IMR-90 (cell line): ENCODE measurements at regions not wholly inside any gene's neighbourhood (a gene's known extent, or its start where the extent isn't known, plus 50 kb on each side); places are given as distances from the start of the nearest gene placed in this dataset.

Source experiments
- ATAC-seq: fragments of 200-7000 bp; cut with Tn5 transposase; 2 replicates; pipeline ENCODE4 v1.9.1; 2020; ENCODE audit warnings: low read depth, mild to moderate bottlenecking, moderate library complexity
- BruUV-seq: library from RNA; stranded (reverse); fragments of 400-500 nt; replicated peaks from 2 replicates; lab custom pipeline; 2021; lab: Mats Ljungman, UMichigan
- CTCF ChIA-PET: fragments of 300-600 bp; formaldehyde crosslinking; extraction: SDS; loops from one replicate; lab custom pipeline; 2021; ENCODE audit warnings: antibody characterized with exemption; lab: Yijun Ruan, JAX
- POLR2A ChIA-PET: fragments of 300-600 bp; sonication (Branson Sonifier 250); formaldehyde crosslinking; loops from one replicate; lab custom pipeline; 2022; ENCODE audit warnings: antibody characterized with exemption; ENCODE audit not compliant: unreplicated experiment; lab: Charles Lee
- DNase-seq: peaks from one replicate; pipeline ENCODE4 v3.0.0; 2013
- H2AFZ ChIP-seq: replicated peaks from 2 replicates; pipeline ENCODE3; 2013; ENCODE audit warnings: low read length, mild to moderate bottlenecking; ENCODE audit not compliant: poor library complexity
- H2AK5ac ChIP-seq: 2 replicates; pipeline ENCODE4 v1.6.1; 2013; ENCODE audit warnings: low read depth, low read length, inconsistent platforms
- H2AK9ac ChIP-seq: replicated peaks from 2 replicates; pipeline ENCODE3; 2013; ENCODE audit warnings: mild to moderate bottlenecking, low read depth, low read length, moderate library complexity; ENCODE audit not compliant: poor library complexity
- H2BK120ac ChIP-seq: 2 replicates; pipeline ENCODE4 v1.6.1; 2013; ENCODE audit warnings: low read depth, low read length, inconsistent platforms
- H2BK15ac ChIP-seq: 3 replicates; pipeline ENCODE4 v1.6.1; 2013; ENCODE audit warnings: low read depth, low read length, inconsistent platforms
- H2BK20ac ChIP-seq: 2 replicates; pipeline ENCODE4 v1.6.1; 2013; ENCODE audit warnings: low read depth, mild to moderate bottlenecking, inconsistent platforms, low read length, moderate library complexity
- H2BK5ac ChIP-seq: 2 replicates; pipeline ENCODE4 v1.6.1; 2013; ENCODE audit warnings: mild to moderate bottlenecking, low read depth, low read length, inconsistent platforms; ENCODE audit not compliant: poor library complexity, severe bottlenecking
- H3K14ac ChIP-seq: replicated peaks from 2 replicates; pipeline ENCODE4 v1.6.1; 2013; ENCODE audit warnings: low read depth, low read length, inconsistent platforms
- H3K18ac ChIP-seq: 2 replicates; pipeline ENCODE4 v1.6.1; 2013; ENCODE audit warnings: low read depth, low read length, control low read depth
- H3K23ac ChIP-seq: 2 replicates; pipeline ENCODE4 v1.6.1; 2013; ENCODE audit warnings: low read depth, low read length, inconsistent platforms
- H3K27ac ChIP-seq: 2 replicates; pipeline ENCODE4 v1.5.1; 2013; ENCODE audit warnings: mild to moderate bottlenecking, control low read depth, low read length; ENCODE audit not compliant: insufficient read depth
- H3K27me3 ChIP-seq: 2 replicates; pipeline ENCODE4 v1.6.1; 2013; ENCODE audit warnings: low read length; ENCODE audit not compliant: control insufficient read depth, insufficient read depth
- H3K36me3 ChIP-seq: 2 replicates; pipeline ENCODE4 v1.6.1; 2013; ENCODE audit warnings: low read length, mixed read lengths; ENCODE audit not compliant: control insufficient read depth, insufficient read depth
- H3K4ac ChIP-seq: 2 replicates; pipeline ENCODE4 v1.6.1; 2013; ENCODE audit warnings: low read depth, low read length, inconsistent platforms
- H3K4me1 ChIP-seq: 2 replicates; pipeline ENCODE4 v1.6.1; 2013; ENCODE audit warnings: low read length, mixed read lengths; ENCODE audit not compliant: control insufficient read depth, insufficient read depth
- H3K4me2 ChIP-seq: 2 replicates; pipeline ENCODE4 v1.6.1; 2013; ENCODE audit warnings: low read depth, mild to moderate bottlenecking, control low read depth, low read length, moderate library complexity
- H3K4me3 ChIP-seq: 2 replicates; pipeline ENCODE4 v1.5.1; 2013; ENCODE audit warnings: low read depth, mild to moderate bottlenecking, control low read depth, low read length, moderate library complexity; ENCODE audit not compliant: insufficient read depth
- H3K56ac ChIP-seq: 2 replicates; pipeline ENCODE4 v1.6.1; 2013; ENCODE audit warnings: low read length, inconsistent platforms; ENCODE audit not compliant: insufficient read depth; ENCODE audit errors: extremely low read depth
- H3K79me1 ChIP-seq, 2 experiments: 2 replicates each; pipeline ENCODE4 v1.6.1; 2013; ENCODE audit warnings: low read length in 2 of 2, inconsistent platforms in 1 of 2, low read depth in 1 of 2
- H3K9ac ChIP-seq: 2 replicates; pipeline ENCODE4 v1.6.1; 2013; ENCODE audit warnings: low read depth, low read length, control low read depth
- H3K9me1 ChIP-seq: 2 replicates; pipeline ENCODE4 v1.6.1; 2013; ENCODE audit warnings: low read length, inconsistent platforms; ENCODE audit not compliant: insufficient read depth
- H3K9me3 ChIP-seq: 2 replicates; pipeline ENCODE4 v1.6.1; 2013; ENCODE audit warnings: low read length; ENCODE audit not compliant: control insufficient read depth, insufficient read depth
- H4K20me1 ChIP-seq: 2 replicates; pipeline ENCODE4 v1.6.1; 2013; ENCODE audit warnings: low read length, inconsistent platforms; ENCODE audit not compliant: insufficient read depth
- H4K5ac ChIP-seq: 2 replicates; pipeline ENCODE4 v1.6.1; 2013; ENCODE audit warnings: mild to moderate bottlenecking, low read depth, low read length, control low read depth
- H4K8ac ChIP-seq, 2 experiments: 2 replicates each; pipeline ENCODE4 v1.6.1; 2013; ENCODE audit warnings: low read depth in 2 of 2, low read length in 2 of 2, control low read depth in 1 of 2, inconsistent platforms in 1 of 2
- H4K91ac ChIP-seq: 2 replicates; pipeline ENCODE4 v1.6.1; 2013; ENCODE audit warnings: low read depth, low read length, inconsistent platforms; ENCODE audit not compliant: insufficient read depth
- BHLHE40 ChIP-seq: fragments of 150-350 bp; IDR thresholded peaks from 2 replicates; pipeline ENCODE4 v1.6.1; 2016; ENCODE audit warnings: mild to moderate bottlenecking, low read depth, low read length
- CEBPB ChIP-seq: IDR thresholded peaks from 2 replicates; pipeline ENCODE4 v1.6.1; 2012; ENCODE audit warnings: low read depth, low read length, improper control_type of control experiment
- CHD1 ChIP-seq: IDR thresholded peaks from 2 replicates; pipeline ENCODE4 v1.6.1; 2012; ENCODE audit warnings: low read depth, low read length, improper control_type of control experiment
- CTCF ChIP-seq: conservative IDR thresholded peaks from 2 replicates; pipeline ENCODE4 v1.5.1; 2012; ENCODE audit warnings: mild to moderate bottlenecking, low read depth, low read length, improper control_type of control experiment
- ELK1 ChIP-seq: fragments of 150-350 bp; IDR thresholded peaks from 2 replicates; pipeline ENCODE4 v1.6.1; 2016; ENCODE audit warnings: low read depth, mild to moderate bottlenecking, low read length, moderate library complexity, borderline replicate concordance
- FOS ChIP-seq: fragments of 150-350 bp; IDR thresholded peaks from 2 replicates; pipeline ENCODE4 v1.6.1; 2016; ENCODE audit warnings: low read depth, low read length
- MAFK ChIP-seq: IDR thresholded peaks from 2 replicates; pipeline ENCODE4 v1.6.1; 2012; ENCODE audit warnings: low read depth, low read length, improper control_type of control experiment
- MAZ ChIP-seq: IDR thresholded peaks from 2 replicates; pipeline ENCODE4 v1.6.1; 2012; ENCODE audit warnings: low read depth, mild to moderate bottlenecking, low read length, improper control_type of control experiment, moderate library complexity, borderline replicate concordance
- MXI1 ChIP-seq: IDR thresholded peaks from 2 replicates; pipeline ENCODE4 v1.6.1; 2012; ENCODE audit warnings: low read depth, mild to moderate bottlenecking, low read length, moderate library complexity, borderline replicate concordance
- NFE2L2 ChIP-seq: fragments of 150-350 bp; IDR thresholded peaks from 2 replicates; pipeline ENCODE4 v1.6.1; 2016; ENCODE audit warnings: low read depth, mild to moderate bottlenecking, low read length
- POLR2A ChIP-seq: IDR thresholded peaks from 2 replicates; pipeline ENCODE4 v1.6.1; 2012; ENCODE audit warnings: mild to moderate bottlenecking, low read depth, low read length
- RAD21 ChIP-seq: IDR thresholded peaks from 2 replicates; pipeline ENCODE4 v1.6.1; 2012; ENCODE audit warnings: low read length, improper control_type of control experiment
- RCOR1 ChIP-seq: IDR thresholded peaks from 2 replicates; pipeline ENCODE4 v1.6.1; 2012; ENCODE audit warnings: mild to moderate bottlenecking, low read length, improper control_type of control experiment; ENCODE audit not compliant: insufficient replicate concordance
- RFX5 ChIP-seq: IDR thresholded peaks from 2 replicates; pipeline ENCODE4 v1.8.0; 2012; ENCODE audit warnings: low read depth, mild to moderate bottlenecking, low read length, moderate library complexity
- SMC3 ChIP-seq: fragments of 150-350 bp; IDR thresholded peaks from 2 replicates; pipeline ENCODE4 v1.6.1; 2016; ENCODE audit warnings: low read depth, mild to moderate bottlenecking, antibody characterized with exemption, low read length, moderate library complexity
- USF2 ChIP-seq: fragments of 150-350 bp; IDR thresholded peaks from 2 replicates; pipeline ENCODE4 v1.6.1; 2017; ENCODE audit warnings: mild to moderate bottlenecking, antibody characterized with exemption, low read length, low read depth
- WGBS, 2 experiments: methylation state at CpG; one replicate each; pipeline versions ENCODE4 v1.1.5 to v1.1.7; 2013; ENCODE audit warnings: missing lambda C conversion rate in 2 of 2; ENCODE audit not compliant: insufficient read length in 1 of 2; ENCODE audit errors: extremely low coverage in 2 of 2; 5-methylcytosine and 5-hydroxymethylcytosine counted together
- dilution Hi-C: fragments of 300-500 bp; cut with HindIII; formaldehyde crosslinking; loops from one replicate; pipeline ENCODE4 v1.14.3; 2018; ENCODE audit warnings: low sequenced_read_pairs; ENCODE audit not compliant: unreplicated experiment
- in situ Hi-C: fragments of 300-500 bp; cut with MboI; formaldehyde crosslinking; loops from 3 replicates; pipeline ENCODE4 v1.14.3; 2019; ENCODE audit warnings: low sequenced_read_pairs, inconsistent platforms, mixed read lengths
- intact Hi-C: fragments of 100-400 bp; cut with micrococcal nuclease; formaldehyde crosslinking; loops from 2 replicates; pipeline ENCODE4 v1.10.0; 2022

- POLR2A ChIA-PET = no interaction called here
- no CpG with 5 or more reads among the region's 1 CpG for WGBS, 2 experiments
- no peaks in the 10 kb centered on the region for H3K9me3 ChIP-seq
- DNase-seq = no peak
- TF ChIP-seq SMC3 (no peak), CHD1 (no peak), MAFK (no peak), RCOR1 (no peak), POLR2A (no peak), CTCF (no peak), RFX5 (no peak), ELK1 (no peak), NFE2L2 (no peak), CEBPB (no peak), RAD21 (no peak), FOS (no peak), BHLHE40 (no peak), USF2 (no peak), MXI1 (no peak), MAZ (no peak)
- H2AK9ac ChIP-seq = no peak overlapping the region
- H3K36me3 ChIP-seq = no peaks in the 10 kb centered on the region
- no peak for ATAC-seq
- no peak overlapping the region for H3K9ac ChIP-seq
- in situ Hi-C loops = no loop called here
- H2AFZ ChIP-seq = no peak overlapping the region
- no peaks in the 10 kb centered on the region for H3K27me3 ChIP-seq
- dilution Hi-C loops = no loop called here
- no peaks in the 10 kb centered on the region for H3K79me1 ChIP-seq
- H3K23ac ChIP-seq = no peak overlapping the region
- H3K4me1 ChIP-seq = no peaks in the 10 kb centered on the region
- no peak overlapping the region for H2BK15ac ChIP-seq
- no TSS peak for BruUV-seq
- no peak overlapping the region for H2BK20ac ChIP-seq
- no peak overlapping the region for H3K4ac ChIP-seq
- no peak overlapping the region for H3K27ac ChIP-seq
- CTCF ChIA-PET = interaction anchor here (1.5 kb wide), 1 partner anchor 12 kb away, joined by 3 read pairs; no protein-coding TSS in a partner anchor
- H4K91ac ChIP-seq = no peak overlapping the region
- no peak overlapping the region for H2BK120ac ChIP-seq
- H2AK5ac ChIP-seq = no peak overlapping the region
- H3K9me1 ChIP-seq = 0 out of 2 replicates have a peak, but pooled peaks cover 2% of the 10 kb centered on the region
- no peak overlapping the region for H3K14ac ChIP-seq
- intact Hi-C loops = loop anchor here (10.0 kb wide), 1 partner anchor 57 kb away; no protein-coding TSS in a partner anchor
- H3K18ac ChIP-seq = no peak overlapping the region
- H3K56ac ChIP-seq = no peak overlapping the region
- H4K20me1 ChIP-seq = no peaks in the 10 kb centered on the region
- H3K4me3 ChIP-seq = no peak overlapping the region
- no peak overlapping the region for H2BK5ac ChIP-seq
- no peak overlapping the region for H3K4me2 ChIP-seq
- no peak overlapping the region for H4K5ac ChIP-seq
- H4K8ac ChIP-seq = no peak overlapping the region
Measured at GRCh38 chr1:78331799-78332198, 159.0 kb upstream of the PTGFR start.
